CD4-positive, alpha-beta T cell treated with Interleukin-21 for 1 hour (primary cell): ENCODE measurements at regions not wholly inside any gene's neighbourhood (a gene's known extent, or its start where the extent isn't known, plus 50 kb on each side); places are given as distances from the start of the nearest gene placed in this dataset.

Experiments
- DNase-seq: peaks from one replicate; pipeline ENCODE4 v3.0.0-alpha.2; 2020

DNA sequence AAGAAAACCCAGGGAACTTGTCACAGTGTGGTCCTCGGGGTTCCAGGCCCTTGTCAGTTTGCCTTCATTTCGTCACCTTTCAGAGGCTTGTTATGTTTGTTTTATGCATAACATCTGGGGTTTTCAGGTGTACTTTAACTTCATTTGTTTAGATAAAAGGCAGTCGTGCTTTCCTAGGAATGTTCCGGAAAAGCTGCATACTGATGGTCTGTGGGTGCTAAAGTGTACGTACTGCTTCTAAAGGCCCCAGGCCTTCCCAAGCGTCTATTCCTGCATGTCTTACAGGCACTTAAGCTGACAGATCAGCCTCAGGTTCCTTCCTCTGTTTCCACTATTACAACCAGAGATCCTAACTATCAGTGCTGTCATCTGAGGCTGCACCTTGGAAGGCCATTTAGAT is 95.6 kb upstream of the ANKH start:
- DNase-seq: no peak

GRCh38 chr5:14965815-14966214 is 94.2 kb upstream of the ANKH start:
- DNase-seq: no peak

DNA sequence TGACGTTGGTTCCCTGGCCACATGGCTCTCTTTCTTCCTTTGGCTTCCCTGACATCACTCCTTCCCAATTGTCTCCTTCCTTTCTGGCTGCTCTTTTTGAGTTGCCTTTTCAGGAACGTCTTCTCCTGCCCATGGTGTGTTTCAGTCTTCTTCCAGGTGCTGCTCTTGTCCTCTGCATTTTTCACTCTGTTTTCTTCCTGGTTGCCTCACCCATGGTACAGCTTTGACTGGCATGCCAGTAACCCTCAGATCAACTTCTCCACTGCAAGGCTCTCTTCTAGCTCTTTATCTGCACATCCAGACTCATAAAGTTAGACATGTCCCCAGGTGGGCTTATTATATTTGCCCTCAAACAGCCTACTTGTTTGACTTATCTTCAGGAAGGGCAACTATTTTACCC is 91.0 kb upstream of the ANKH start:
- no peak for DNase-seq

- no peak for DNase-seq
Observed at GRCh38 chr5:14960120-14960462, 88.5 kb upstream of the ANKH start.

DNA sequence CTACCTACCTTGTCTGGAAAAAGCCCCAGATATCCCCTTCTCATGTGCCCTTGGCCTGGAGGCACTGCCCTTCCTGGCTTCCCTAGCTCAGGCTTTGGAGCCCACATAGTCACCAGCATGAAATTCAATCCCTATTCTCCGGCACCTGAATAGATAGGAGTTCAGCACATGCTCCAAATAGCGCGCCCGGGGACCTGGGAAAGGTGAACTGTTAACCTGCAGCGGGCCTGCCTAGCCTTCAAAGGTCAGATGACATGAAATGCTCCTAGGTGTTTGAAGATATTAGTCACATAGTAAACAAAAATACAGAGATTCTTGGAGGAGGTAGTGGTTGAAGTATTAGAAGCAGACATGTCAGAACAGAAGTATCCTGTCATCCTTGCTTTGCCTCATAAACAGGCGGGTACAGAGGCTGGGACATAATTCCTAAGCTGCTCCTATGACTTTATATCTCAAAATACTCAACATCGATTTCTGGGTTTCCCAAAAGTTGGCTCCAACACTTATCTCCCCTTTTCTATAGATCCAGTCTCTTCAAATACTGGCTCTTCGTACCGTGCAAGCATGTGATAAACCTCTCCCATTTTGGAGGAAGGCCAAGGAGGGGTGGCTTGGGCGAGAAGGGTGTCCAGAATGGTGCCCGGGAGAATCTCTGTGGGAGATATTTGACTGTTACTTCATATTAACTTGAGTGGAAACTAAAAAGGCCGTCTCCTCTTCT is 88.0 kb upstream of the ANKH start:
- DNase-seq: no peak

DNA sequence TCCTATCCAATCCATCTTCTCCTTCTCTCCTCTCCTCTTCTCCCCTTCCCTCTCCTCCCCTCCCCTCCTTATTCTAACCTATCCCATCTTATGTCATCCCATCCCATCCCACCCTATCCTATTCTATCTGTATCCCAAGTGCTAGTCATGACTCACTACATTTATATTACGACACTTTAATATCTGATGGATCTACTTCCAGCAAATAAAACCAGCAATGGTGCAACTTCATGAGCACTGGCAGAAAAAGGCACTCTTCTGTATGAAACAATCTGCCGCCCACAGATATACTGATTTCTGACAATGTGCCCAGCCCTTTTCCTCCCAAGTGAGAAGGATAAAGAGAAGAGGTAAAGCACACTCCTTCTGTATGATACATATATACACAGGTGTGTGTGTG is 86.6 kb upstream of the ANKH start:
- no peak for DNase-seq

GRCh38 chr5:14956423-14957046 is 85.0 kb upstream of the ANKH start:
- DNase-seq: no peak

- no peak for DNase-seq
Observed at GRCh38 chr5:14954616-14955343, 83.2 kb upstream of the ANKH start.

DNA sequence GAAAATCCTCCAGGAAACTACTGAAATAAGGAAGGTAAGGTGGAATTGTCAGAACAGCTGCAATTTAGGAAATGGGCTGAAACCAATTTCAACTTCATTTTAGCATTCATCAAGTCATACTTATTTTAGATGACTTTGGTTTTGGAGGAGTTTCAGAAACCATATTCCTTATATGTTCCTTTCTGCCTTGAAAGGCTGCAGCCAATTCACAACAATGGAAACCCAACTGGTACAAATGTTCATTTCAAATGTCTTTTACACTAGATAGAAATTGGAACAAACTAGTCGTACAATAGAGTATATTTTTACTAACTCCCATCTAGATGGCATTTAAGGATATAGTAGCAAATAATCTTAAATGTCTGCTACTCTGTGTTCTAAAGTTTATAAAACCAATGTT is 82.6 kb upstream of the ANKH start:
- no peak for DNase-seq

- DNase-seq: no peak
Observed at GRCh38 chr5:14953075-14953607, 81.6 kb upstream of the ANKH start.

DNA sequence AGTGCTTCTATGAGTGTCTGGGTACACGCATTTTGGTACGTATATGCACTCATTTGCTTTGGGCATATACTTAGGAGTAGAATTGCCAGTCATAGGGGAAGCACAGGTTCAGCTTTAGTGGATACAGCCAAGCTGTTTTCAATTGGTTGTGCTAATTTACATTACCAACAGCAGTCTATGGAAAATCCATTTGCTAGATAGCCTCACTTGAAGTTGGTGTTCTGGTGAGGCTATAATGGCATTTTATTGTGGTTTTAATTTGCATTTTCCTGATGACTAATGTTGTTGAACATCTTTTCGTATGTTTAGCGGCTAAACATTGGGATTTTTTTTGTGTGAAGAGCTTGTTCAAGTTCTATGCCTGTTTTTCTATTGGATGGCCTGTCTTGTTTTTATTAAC is 76.8 kb upstream of the ANKH start:
- DNase-seq: no peak

DNA sequence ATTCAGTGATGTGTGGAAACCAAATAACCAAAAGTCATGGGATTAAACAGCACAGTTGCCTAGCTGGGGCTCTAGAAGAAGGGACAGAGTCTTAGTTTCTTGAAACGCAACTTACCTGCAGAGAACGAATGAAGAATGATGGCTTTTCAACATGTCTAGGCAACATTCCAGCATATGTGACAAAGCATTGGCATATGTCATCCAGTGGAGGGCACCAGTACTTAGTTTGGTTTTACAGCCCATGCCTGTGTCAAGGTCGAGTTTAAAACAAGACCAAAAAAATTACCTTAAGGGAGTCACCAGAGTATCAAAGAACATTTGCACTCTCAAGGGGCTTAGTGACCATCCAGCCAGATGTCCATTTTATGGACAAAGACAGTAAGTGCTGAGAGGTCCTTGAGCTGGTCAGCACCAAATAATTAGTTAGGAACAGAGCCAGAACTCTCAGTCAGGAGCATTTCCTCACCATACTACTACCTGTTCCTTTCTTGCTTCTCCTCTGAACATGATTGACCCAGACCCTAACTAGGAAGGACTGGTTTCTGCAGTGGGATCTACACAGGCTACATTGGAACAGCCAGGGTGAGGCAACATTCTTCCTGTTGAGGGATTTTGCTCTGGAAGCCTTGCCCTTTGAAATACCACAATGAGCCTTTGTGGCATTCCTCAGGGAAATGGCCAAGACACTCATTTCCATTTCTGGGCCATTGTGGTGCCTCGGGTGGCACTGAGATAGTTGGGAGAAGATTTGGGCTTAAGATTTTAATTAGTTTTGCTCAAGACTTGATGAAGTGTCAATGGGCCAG is 75.4 kb upstream of the ANKH start:
- peak; percentile 60 for DNase-seq

DNA sequence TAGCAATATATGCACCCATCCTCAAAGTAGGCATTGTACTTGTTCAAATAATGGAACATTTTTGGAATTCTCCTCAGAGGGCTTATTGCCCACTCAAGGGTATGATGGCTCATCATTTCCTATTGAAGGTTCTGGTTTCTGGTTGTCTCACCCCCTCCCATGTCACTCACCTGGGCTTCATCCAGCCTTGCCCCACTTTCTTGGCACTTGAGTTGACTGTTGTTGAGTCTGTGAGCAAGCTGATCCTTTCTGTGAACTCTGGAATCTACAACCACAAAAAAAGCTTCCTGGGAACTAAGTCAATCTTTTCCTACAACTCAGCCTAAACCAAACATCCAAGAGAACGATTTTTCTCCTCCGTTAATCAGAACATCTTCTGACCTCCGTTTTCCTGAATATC is 73.9 kb upstream of the ANKH start:
- no peak for DNase-seq

GRCh38 chr5:14944996-14945395 is 73.4 kb upstream of the ANKH start:
- DNase-seq: no peak

GRCh38 chr5:14944350-14944739 is 72.8 kb upstream of the ANKH start:
- DNase-seq: no peak

DNA sequence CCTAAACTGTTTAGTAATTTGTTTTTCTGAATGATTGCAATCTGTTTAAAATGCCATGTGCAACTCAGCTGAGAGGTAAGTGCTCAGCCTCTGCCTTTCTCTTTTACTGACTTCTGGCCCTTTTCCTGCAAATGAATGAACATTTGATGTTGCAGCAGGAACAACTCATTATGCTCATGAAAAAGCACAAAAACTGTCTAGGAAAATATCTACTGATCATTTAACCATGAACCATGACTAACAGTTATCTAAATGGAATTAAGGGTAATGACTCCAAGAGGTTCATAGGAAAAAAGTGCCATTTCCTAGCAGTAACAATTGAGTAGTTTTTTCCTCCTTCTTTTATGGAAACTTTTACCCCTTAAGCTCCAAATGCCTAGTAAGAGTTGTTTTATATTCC is 70.6 kb upstream of the ANKH start:
- no peak for DNase-seq

DNA sequence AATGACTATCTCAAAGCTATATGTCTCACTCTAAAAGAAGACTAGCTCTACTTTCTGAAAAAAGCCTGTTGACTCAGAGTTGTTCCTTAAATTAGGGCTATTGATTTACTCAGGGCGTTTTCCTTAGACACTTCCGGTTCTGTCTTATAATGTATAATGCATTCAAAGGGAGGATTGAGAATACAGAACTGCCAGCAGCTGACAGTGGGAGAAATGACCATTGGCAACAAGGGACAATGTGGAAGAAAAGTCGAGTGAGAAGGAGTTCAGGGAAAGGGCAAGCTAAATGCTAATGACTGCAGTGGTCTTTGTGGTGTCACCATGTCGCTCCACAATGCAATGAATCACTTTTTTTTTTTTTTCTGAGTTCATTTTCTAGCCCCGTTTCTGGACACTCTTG is 65.7 kb upstream of the ANKH start:
- no peak for DNase-seq

GRCh38 chr5:14936588-14936987 is 65.0 kb upstream of the ANKH start:
- no peak for DNase-seq

DNA sequence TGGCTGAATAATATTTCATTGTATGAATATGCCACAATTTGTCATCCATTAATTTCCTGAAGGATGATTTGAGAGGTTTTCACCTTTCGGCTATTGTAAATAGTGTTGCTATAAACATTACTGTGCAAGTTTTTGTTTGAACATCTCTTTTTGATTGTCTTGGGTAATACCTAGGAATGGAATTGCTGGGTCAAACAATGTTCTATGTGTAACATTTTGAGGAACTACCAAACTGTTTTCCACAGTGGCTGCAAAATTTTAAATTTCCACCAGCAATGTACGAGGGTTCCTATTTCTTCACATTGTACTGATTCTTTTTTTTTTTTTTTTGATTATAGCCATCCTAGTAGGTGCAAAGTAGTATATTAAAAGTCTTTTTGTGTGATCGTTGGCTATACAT is 63.8 kb upstream of the ANKH start:
- no peak for DNase-seq

GRCh38 chr5:14932902-14933469 is 61.4 kb upstream of the ANKH start:
- DNase-seq: no peak

DNA sequence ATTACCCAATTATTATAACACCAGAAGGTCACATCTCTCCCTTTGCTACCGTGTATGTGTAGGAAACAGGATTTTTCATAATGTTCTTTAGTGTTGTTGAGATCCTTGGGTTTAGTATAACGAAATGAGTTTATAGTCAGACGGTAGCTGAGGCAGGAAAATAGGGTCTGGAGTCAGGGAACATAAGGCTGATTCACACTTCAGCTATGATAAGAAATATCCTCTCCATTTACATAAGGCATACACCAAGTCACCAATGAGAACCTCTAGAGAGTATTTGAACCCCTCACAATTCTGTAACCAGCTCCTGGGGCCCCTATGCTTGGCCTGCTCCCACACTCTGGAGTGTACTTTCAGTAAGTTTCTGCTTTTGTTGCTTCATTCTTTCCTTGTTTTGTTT is 58.9 kb upstream of the ANKH start:
- DNase-seq: no peak

DNA sequence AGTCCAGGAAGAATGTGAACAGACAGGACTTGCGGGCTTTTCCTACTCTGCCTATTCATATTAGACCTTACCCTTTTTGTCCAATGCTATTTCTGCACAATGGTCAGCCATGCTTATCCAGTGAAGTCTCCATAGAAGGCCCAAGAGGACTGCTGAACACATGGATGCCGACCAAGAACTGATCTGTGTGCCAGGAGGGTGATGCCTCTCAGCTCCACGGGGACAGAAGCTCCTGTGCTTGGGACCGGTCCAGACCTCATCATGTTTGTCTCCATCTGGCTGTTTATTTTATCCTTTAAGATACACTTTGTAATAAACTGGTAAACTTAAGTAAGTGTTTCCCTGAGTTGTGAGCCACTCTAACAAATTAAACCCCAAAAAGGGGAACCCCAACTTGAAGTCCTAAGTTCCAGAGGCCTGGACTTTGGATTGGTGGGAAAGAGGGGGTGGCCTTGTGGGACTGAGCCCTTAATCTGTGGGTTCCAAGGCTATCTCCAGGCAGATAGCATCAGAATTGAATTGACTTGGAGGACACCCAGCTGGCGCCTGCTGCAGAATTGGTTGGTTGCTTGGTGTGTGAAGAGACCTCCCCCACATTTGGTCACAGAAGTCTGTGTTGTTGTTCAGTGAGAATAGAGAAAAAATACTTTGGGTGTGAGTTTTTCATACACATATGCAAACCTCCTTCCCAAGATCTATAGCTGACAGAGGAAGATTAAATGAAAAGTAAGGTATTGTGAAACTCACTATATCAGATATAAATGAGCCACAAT is 57.9 kb upstream of the ANKH start:
- DNase-seq: no peak
